HepG2 (cell line): ENCODE measurements at regions not wholly inside any gene's neighbourhood (a gene's known extent, or its start where the extent isn't known, plus 50 kb on each side); places are given as distances from the start of the nearest gene placed in this dataset.

ENCODE experiments used
- CTCF ChIP-seq: sonication (generic); formaldehyde crosslinking; IDR thresholded peaks from 2 replicates; pipeline ENCODE4 v1.5.0; 2020; ENCODE audit warnings: mild to moderate bottlenecking, missing genetic modification reagents, moderate library complexity
- ELF3 ChIP-seq: IDR thresholded peaks from 2 replicates; pipeline ENCODE4 v1.6.1; 2016; ENCODE audit warnings: missing genetic modification reagents, missing compliant biosample characterization
- EP300 ChIP-seq, 3 experiments: sonication (generic) in 1 of 3; formaldehyde crosslinking in 1 of 3; IDR thresholded peaks; 2 replicates each; pipeline versions ENCODE4 v1.5.1 to v1.6.1; 2011 to 2020; ENCODE audit warnings: low read depth in 2 of 3, low read length in 2 of 3, borderline replicate concordance in 1 of 3, improper control_type of control experiment in 1 of 3, mild to moderate bottlenecking in 1 of 3, missing genetic modification reagents in 1 of 3, moderate library complexity in 1 of 3
- PITX1 ChIP-seq: sonication (generic); formaldehyde crosslinking; IDR thresholded peaks from 2 replicates; pipeline ENCODE4 v1.5.1; 2020; ENCODE audit warnings: mild to moderate bottlenecking, missing genetic modification reagents
- SIN3A ChIP-seq: IDR thresholded peaks from 2 replicates; pipeline ENCODE4 v1.6.1; 2011; ENCODE audit warnings: low read depth, mild to moderate bottlenecking, control low read depth, low read length, borderline replicate concordance
- STAT6 ChIP-seq: sonication (generic); formaldehyde crosslinking; IDR thresholded peaks from 2 replicates; pipeline ENCODE4 v1.4.0; 2020; ENCODE audit warnings: missing genetic modification reagents, mild to moderate bottlenecking, borderline replicate concordance
- ZBED4 ChIP-seq: sonication (generic); formaldehyde crosslinking; IDR thresholded peaks from 2 replicates; pipeline ENCODE4 v1.4.0; 2020; ENCODE audit warnings: missing genetic modification reagents, borderline replicate concordance
- ZFP41 ChIP-seq: sonication (generic); formaldehyde crosslinking; IDR thresholded peaks from 2 replicates; pipeline ENCODE4 v1.4.0; 2020; ENCODE audit warnings: mild to moderate bottlenecking, missing genetic modification reagents, borderline replicate concordance

GRCh38 chr13:109400209-109400608 lies 386.2 kb downstream of the IRS2 start:
- no peak for TF ChIP-seq ZBED4 (CRISPR knock-in tag)
- no peak for TF ChIP-seq SIN3A
- no peak for TF ChIP-seq ELF3 (CRISPR knock-in tag)
- no peak for TF ChIP-seq CTCF (CRISPR knock-in tag)
- no peak for TF ChIP-seq STAT6 (CRISPR knock-in tag)
- no peak for TF ChIP-seq PITX1
- no peak for TF ChIP-seq EP300 (IDR thresholded peaks at IDR 0.05; ENCODE audit: low read depth in 2 of 2, low read length in 2 of 2)
- TF ChIP-seq EP300 (CRISPR knock-in tag; IDR thresholded peaks at IDR 0.05; ENCODE audit: borderline replicate concordance): no peak
- no peak for TF ChIP-seq ZFP41 (CRISPR knock-in tag)
